Right atrium auricular region (tissue), 2 donors: ENCODE measurements at regions not wholly inside any gene's neighbourhood (a gene's known extent, or its start where the extent isn't known, plus 50 kb on each side); places are given as distances from the start of the nearest gene placed in this dataset.

Experiments used
- DNase-seq: peaks from one replicate; pipeline ENCODE4 v3.0.0-alpha.2; 2019; ENCODE audit warnings: low spot score
- H3K27ac ChIP-seq, 2 donors: fragments of 200-600 bp; sonication (generic); 1 replicate in 1 of 2; 2 replicates in 1 of 2; pipeline ENCODE4 v1.5.1; 2016 to 2019
- H3K27me3 ChIP-seq, 2 donors: fragments of 200-600 bp; sonication (generic); one replicate each; pipeline versions ENCODE4 v1.5.1 to v1.6.0; 2017 to 2019
- H3K36me3 ChIP-seq: fragments of 200-600 bp; sonication (generic); one replicate; pipeline ENCODE4 v1.5.1; 2016
- H3K4me1 ChIP-seq, 2 donors: fragments of 200-600 bp; sonication (generic); one replicate each; pipeline versions ENCODE4 v1.5.1 to v1.6.0; 2017 to 2019
- H3K4me3 ChIP-seq, 2 donors: fragments of 200-600 bp; sonication (generic); 1 replicate in 1 of 2; 2 replicates in 1 of 2; pipeline ENCODE4 v1.5.1; 2017 to 2019; ENCODE audit warnings: mild to moderate bottlenecking in 1 of 2, moderate library complexity in 1 of 2
- H3K9me3 ChIP-seq, 2 donors: fragments of 200-600 bp; sonication (generic); one replicate each; pipeline ENCODE4 v1.5.1; 2019
- TF ChIP-seq, protein P1 (sequence below), 2 donors: fragments of 200-600 bp; sonication (generic); IDR thresholded peaks; one replicate each; pipeline ENCODE4 v1.5.1; 2019; ENCODE audit warnings: antibody characterized with exemption in 2 of 2

DNA sequence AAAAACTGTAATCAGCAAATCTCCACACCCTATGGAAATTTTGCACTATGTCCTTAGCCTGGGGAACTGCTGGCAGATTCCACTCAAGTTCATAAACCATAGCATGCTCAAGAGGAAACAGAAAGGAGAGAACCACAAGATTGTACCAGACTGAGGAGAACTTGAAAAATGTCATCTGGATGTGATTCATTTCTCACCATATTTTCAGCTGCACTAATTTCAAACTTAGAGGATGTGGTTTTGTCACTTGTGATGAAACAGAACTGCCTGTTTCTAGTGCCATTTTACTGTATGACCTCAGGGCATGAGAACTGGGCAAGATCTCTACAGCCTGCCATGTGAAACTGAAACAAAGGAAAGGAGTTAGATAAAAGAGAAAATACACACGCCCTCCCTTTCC lies 1493.1 kb upstream of the FLRT2 start:
- no peaks in the 10 kb centered on the region for H3K4me1 ChIP-seq
- H3K9me3 ChIP-seq, result no peaks in the 10 kb centered on the region
- DNase-seq, result no peak
- no peak overlapping the region for H3K27ac ChIP-seq
- H3K36me3 ChIP-seq, result no peaks in the 10 kb centered on the region
- no peak overlapping the region for H3K4me3 ChIP-seq
- no peaks in the 10 kb centered on the region for H3K27me3 ChIP-seq
- TF ChIP-seq, protein P1, sequence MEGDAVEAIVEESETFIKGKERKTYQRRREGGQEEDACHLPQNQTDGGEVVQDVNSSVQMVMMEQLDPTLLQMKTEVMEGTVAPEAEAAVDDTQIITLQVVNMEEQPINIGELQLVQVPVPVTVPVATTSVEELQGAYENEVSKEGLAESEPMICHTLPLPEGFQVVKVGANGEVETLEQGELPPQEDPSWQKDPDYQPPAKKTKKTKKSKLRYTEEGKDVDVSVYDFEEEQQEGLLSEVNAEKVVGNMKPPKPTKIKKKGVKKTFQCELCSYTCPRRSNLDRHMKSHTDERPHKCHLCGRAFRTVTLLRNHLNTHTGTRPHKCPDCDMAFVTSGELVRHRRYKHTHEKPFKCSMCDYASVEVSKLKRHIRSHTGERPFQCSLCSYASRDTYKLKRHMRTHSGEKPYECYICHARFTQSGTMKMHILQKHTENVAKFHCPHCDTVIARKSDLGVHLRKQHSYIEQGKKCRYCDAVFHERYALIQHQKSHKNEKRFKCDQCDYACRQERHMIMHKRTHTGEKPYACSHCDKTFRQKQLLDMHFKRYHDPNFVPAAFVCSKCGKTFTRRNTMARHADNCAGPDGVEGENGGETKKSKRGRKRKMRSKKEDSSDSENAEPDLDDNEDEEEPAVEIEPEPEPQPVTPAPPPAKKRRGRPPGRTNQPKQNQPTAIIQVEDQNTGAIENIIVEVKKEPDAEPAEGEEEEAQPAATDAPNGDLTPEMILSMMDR (IDR thresholded peaks at IDR 0.05), result no peak

- Histone ChIP-seq H3K4me1 (no peaks in the 10 kb centered on the region), H3K27ac (no peak overlapping the region), H3K4me3 (no peak overlapping the region), H3K27me3 (no peaks in the 10 kb centered on the region), H3K36me3 (no peaks in the 10 kb centered on the region), H3K9me3 (no peaks in the 10 kb centered on the region)
- DNase-seq, result no peak
- TF ChIP-seq, protein P1 (IDR thresholded peaks at IDR 0.05), result no peak
Observed at GRCh38 chr14:84037593-84037992, 1492.4 kb upstream of the FLRT2 start.

GRCh38 chr14:84040101-84040500 lies 1489.8 kb upstream of the FLRT2 start:
- H3K27me3 ChIP-seq, result no peaks in the 10 kb centered on the region
- no peak overlapping the region for H3K4me3 ChIP-seq
- H3K27ac ChIP-seq, result no peak overlapping the region
- DNase-seq, result no peak
- TF ChIP-seq, protein P1 (IDR thresholded peaks at IDR 0.05), result no peak
- no peaks in the 10 kb centered on the region for H3K36me3 ChIP-seq
- no peaks in the 10 kb centered on the region for H3K4me1 ChIP-seq
- no peaks in the 10 kb centered on the region for H3K9me3 ChIP-seq

DNA sequence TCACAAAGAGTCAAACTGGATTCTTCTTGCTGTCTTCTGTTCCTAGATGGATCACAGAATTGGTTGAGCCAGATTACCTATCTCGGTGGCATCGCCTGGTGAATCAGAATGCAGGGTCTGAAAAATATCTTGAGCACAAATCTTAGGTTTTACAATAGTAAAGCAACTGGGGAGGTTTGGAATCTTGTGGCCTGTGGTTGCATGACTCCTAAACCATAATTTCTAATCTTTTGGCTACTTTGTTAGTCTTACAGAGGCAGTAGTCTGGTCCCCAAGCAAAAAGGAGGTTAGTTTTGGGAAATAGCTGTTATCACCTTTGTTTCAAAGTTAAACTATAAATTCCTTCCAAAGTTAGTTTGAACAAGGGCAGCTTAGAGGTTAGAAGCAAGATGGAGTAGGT lies 1488.5 kb upstream of the FLRT2 start:
- Histone ChIP-seq H3K4me1 (no peaks in the 10 kb centered on the region), H3K4me3 (no peak overlapping the region), H3K36me3 (no peaks in the 10 kb centered on the region), H3K27ac (no peak overlapping the region), H3K27me3 (no peaks in the 10 kb centered on the region), H3K9me3 (no peaks in the 10 kb centered on the region)
- no peak for DNase-seq
- TF ChIP-seq, protein P1 (IDR thresholded peaks at IDR 0.05), result no peak

DNA sequence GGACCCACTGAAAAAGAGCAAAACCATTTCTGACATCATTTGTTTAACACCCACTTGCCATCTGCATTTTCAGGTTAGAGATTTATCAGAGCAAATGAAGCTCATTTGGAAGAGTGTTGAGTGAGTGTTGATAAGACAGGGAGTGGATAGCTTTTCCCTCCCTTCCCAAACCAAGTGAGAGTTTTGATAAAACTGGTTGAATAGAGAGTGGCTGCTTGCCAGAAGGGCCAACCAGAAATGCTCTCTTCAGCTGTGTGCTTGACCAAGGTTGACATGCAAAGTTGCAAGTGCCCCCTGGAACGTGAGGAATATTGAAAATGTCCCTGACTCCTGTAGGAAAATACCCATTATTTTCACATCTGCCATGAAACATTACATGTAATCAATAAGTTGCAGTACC lies 1487.0 kb upstream of the FLRT2 start:
- Histone ChIP-seq H3K27me3 (no peaks in the 10 kb centered on the region), H3K9me3 (no peaks in the 10 kb centered on the region), H3K4me3 (no peak overlapping the region), H3K27ac (no peak overlapping the region), H3K4me1 (no peaks in the 10 kb centered on the region), H3K36me3 (no peaks in the 10 kb centered on the region)
- TF ChIP-seq, protein P1 (IDR thresholded peaks at IDR 0.05), result no peak
- DNase-seq, result no peak

DNA sequence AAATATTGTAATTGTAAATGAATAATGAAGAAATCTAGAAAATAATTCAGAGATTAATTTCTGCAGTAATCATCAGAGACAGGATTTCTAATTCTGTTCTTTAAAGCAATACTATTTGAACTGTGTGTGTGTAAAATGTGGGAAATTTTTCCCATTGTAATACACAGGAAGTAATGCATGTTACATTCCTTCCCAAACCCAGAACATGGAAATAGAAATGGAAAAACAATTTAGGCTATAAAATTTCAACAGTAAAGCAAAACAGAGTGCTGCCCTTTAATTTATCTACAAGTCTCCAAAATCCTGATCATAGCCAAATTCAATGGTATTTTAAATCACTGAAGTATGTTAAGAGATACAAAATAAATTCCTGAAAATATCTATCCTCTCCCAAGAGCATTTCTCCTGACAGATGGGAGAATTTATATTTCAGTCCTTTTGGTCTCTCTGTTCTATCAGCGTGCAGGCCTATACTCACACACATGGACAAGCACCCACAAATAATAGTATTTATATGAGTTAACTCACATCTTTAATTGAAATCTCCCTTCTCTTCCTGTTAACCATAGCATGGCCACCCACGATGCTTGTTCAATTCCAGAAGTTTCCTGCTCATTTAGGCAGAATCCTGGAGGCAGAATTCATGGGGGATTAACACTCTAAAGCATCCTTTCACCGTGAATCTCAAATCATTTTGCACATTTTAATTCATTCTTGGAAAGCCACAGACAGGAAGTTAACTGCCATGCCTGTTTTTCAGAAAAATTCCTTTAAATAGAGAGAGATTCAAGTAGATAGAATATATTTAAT lies 1465.4 kb upstream of the FLRT2 start:
- DNase-seq, result no peak
- H3K27me3 ChIP-seq, result no peaks in the 10 kb centered on the region
- H3K36me3 ChIP-seq, result no peaks in the 10 kb centered on the region
- TF ChIP-seq, protein P1 (IDR thresholded peaks at IDR 0.05), result no peak
- H3K4me1 ChIP-seq, result no peaks in the 10 kb centered on the region
- no peaks in the 10 kb centered on the region for H3K9me3 ChIP-seq
- H3K27ac ChIP-seq, result no peak overlapping the region
- H3K4me3 ChIP-seq, result no peak overlapping the region
